HepG2 (cell line): ENCODE measurements at regions not wholly inside any gene's neighbourhood (a gene's known extent, or its start where the extent isn't known, plus 50 kb on each side); places are given as distances from the start of the nearest gene placed in this dataset.

Experiments
- ATAC-seq: fragments of 200-7000 bp; cut with Tn5 transposase; 3 replicates; pipeline ENCODE4 v1.9.1; 2020; ENCODE audit warnings: mild to moderate bottlenecking, moderate library complexity
- BruUV-seq: library from RNA; stranded (reverse); fragments of 400-500 nt; replicated peaks from 2 replicates; lab custom pipeline; 2021; lab: Mats Ljungman, UMichigan
- CTCF ChIA-PET: fragments of 300-600 bp; formaldehyde crosslinking; extraction: SDS; loops from one replicate; lab custom pipeline; 2021; ENCODE audit warnings: low total read pairs, inconsistent platforms, low intra/inter-chr PET ratio; lab: Yijun Ruan, JAX
- POLR2A ChIA-PET: fragments of 350-600 bp; sonication (Branson Sonifier 250); formaldehyde crosslinking; loops from one replicate; lab custom pipeline; 2020; ENCODE audit warnings: antibody characterized with exemption, inconsistent platforms; lab: Yijun Ruan, JAX
- DNase-seq: peaks from one replicate; pipeline ENCODE4 v3.0.0-alpha.2; 2015; ENCODE audit warnings: low spot score
- FAIRE-seq: peaks from 3 replicates; lab custom pipeline; 2011; peaks lifted over from hg19 to GRCh38; lab: Jason Lieb, UNC
- H2AFZ ChIP-seq: one replicate; pipeline ENCODE4 v1.6.1; 2011; ENCODE audit warnings: low read length, inconsistent platforms
- H3K27ac ChIP-seq: fragments of 300-600 bp; 3 replicates; pipeline ENCODE4 v1.8.0; 2011; ENCODE audit warnings: mixed run types, mild to moderate bottlenecking, mixed read lengths, low read length, inconsistent platforms; ENCODE audit not compliant: insufficient read depth; ENCODE audit errors: extremely low read length
- H3K27me3 ChIP-seq, 2 experiments: fragments of 200-600 bp in 1 of 2; 2 replicates in 1 of 2; 3 replicates in 1 of 2; pipeline versions ENCODE4 v1.6.0 to v1.8.0; 2011; ENCODE audit warnings: low read length in 2 of 2, mild to moderate bottlenecking in 2 of 2, moderate library complexity in 2 of 2, inconsistent platforms in 1 of 2; ENCODE audit not compliant: insufficient read depth in 2 of 2, control insufficient read depth in 1 of 2
- H3K36me3 ChIP-seq, 2 experiments: fragments of 200-600 bp in 1 of 2; replicated peaks in 1 of 2; 2 replicates in 1 of 2; 3 replicates in 1 of 2; pipeline versions ENCODE4 v1.5.1 to v1.8.0; 2011; ENCODE audit warnings: low read length in 2 of 2, inconsistent platforms in 1 of 2; ENCODE audit not compliant: insufficient read depth in 2 of 2, control insufficient read depth in 1 of 2
- H3K4me1 ChIP-seq: 2 replicates; pipeline ENCODE4 v1.5.1; 2012; ENCODE audit warnings: low read length, inconsistent platforms; ENCODE audit not compliant: insufficient read depth
- H3K4me2 ChIP-seq: 2 replicates; pipeline ENCODE4 v1.6.0; 2011; ENCODE audit warnings: low read depth, low read length, inconsistent platforms
- H3K4me3 ChIP-seq, 3 experiments: fragments of 200-600 bp in 1 of 3; sonication (generic), shearing (Covaris generic) in 1 of 3; replicated peaks in 1 of 3; 2 replicates each; pipeline ENCODE4 v1.5.1; 2011 to 2016; ENCODE audit warnings: low read length in 3 of 3, inconsistent platforms in 2 of 3, low read depth in 2 of 3, mild to moderate bottlenecking in 2 of 3, control low read depth in 1 of 3, mixed read lengths in 1 of 3; ENCODE audit not compliant: insufficient read depth in 1 of 3
- H3K79me2 ChIP-seq: one replicate; pipeline ENCODE4 v1.6.1; 2011; ENCODE audit warnings: low read length, inconsistent platforms; ENCODE audit not compliant: insufficient read depth
- H3K9ac ChIP-seq: 2 replicates; pipeline ENCODE4 v1.6.0; 2011; ENCODE audit warnings: mild to moderate bottlenecking, low read depth, low read length, inconsistent platforms; ENCODE audit not compliant: insufficient read depth
- H3K9me3 ChIP-seq: 2 replicates; pipeline ENCODE4 v1.5.1; 2012; ENCODE audit warnings: mild to moderate bottlenecking, low read length
- H4K20me1 ChIP-seq: 2 replicates; pipeline ENCODE4 v1.6.0; 2011; ENCODE audit warnings: inconsistent platforms, mild to moderate bottlenecking, low read length, moderate library complexity; ENCODE audit not compliant: insufficient read depth
- ELF3 ChIP-seq: IDR thresholded peaks from 2 replicates; pipeline ENCODE4 v1.6.1; 2016; ENCODE audit warnings: missing genetic modification reagents, missing compliant biosample characterization
- MLLT10 ChIP-seq: sonication (generic); formaldehyde crosslinking; IDR thresholded peaks from 2 replicates; pipeline ENCODE4 v1.4.0; 2020; ENCODE audit warnings: missing genetic modification reagents
- PAF1 ChIP-seq: IDR thresholded peaks from 2 replicates; pipeline ENCODE4 v1.6.1; 2016; ENCODE audit warnings: missing genetic modification reagents, missing compliant biosample characterization
- RFX3 ChIP-seq: IDR thresholded peaks from 2 replicates; pipeline ENCODE4 v1.6.1; 2016; ENCODE audit warnings: missing biosample characterization, missing genetic modification reagents
- TOE1 ChIP-seq: sonication (generic); formaldehyde crosslinking; IDR thresholded peaks from 2 replicates; pipeline ENCODE4 v1.4.0; 2020; ENCODE audit warnings: mild to moderate bottlenecking, missing genetic modification reagents
- ZHX2 ChIP-seq, 2 experiments: sonication (generic) in 1 of 2; formaldehyde crosslinking in 1 of 2; IDR thresholded peaks; 2 replicates each; pipeline versions ENCODE4 v1.6.1 to v1.9.0; 2014 to 2022; ENCODE audit warnings: antibody characterized with exemption in 1 of 2, borderline replicate concordance in 1 of 2, inconsistent platforms in 1 of 2, low read depth in 1 of 2, missing genetic modification reagents in 1 of 2
- ZNF256 ChIP-seq: sonication (generic); formaldehyde crosslinking; conservative IDR thresholded peaks from 2 replicates; pipeline ENCODE4 v1.4.0; 2020; ENCODE audit warnings: missing genetic modification reagents
- ZNF331 ChIP-seq: sonication (generic); formaldehyde crosslinking; IDR thresholded peaks from 2 replicates; pipeline ENCODE4 v1.4.0; 2020; ENCODE audit warnings: missing genetic modification reagents
- ZNF574 ChIP-seq: sonication (generic); formaldehyde crosslinking; IDR thresholded peaks from 2 replicates; pipeline ENCODE4 v1.4.0; 2020; ENCODE audit warnings: missing genetic modification reagents
- ZNF646 ChIP-seq: sonication (generic); formaldehyde crosslinking; IDR thresholded peaks from 2 replicates; pipeline ENCODE4 v1.9.0; 2021; ENCODE audit warnings: mild to moderate bottlenecking, missing genetic modification reagents
- ZNF709 ChIP-seq: sonication (generic); formaldehyde crosslinking; IDR thresholded peaks from 2 replicates; pipeline ENCODE4 v1.5.0; 2020; ENCODE audit warnings: mild to moderate bottlenecking, missing genetic modification reagents
- WGBS: methylation state at CpG from one replicate; pipeline ENCODE4 v1.1.6; 2017; ENCODE audit warnings: low lambda C conversion rate; 5-methylcytosine and 5-hydroxymethylcytosine counted together
- in situ Hi-C: cut with HindIII; loops from 2 replicates; pipeline ENCODE4 v1.10.0; 2017; ENCODE audit warnings: low pct_unique_long_range_greater_than_20kb; ENCODE audit not compliant: extremely low pct_ligation_motif_present
- intact Hi-C: fragments of 100-400 bp; cut with micrococcal nuclease; formaldehyde crosslinking; loops from one replicate; pipeline ENCODE4 v1.10.0; 2022; ENCODE audit not compliant: unreplicated experiment

- H3K4me2 ChIP-seq = no peak overlapping the region
- ATAC-seq = no peak
- ChIA-PET POLR2A (no interaction called here), CTCF (no interaction called here)
- peaks cover 5 to 61% of the 10 kb centered on the region in 2 experiments; a peak in 3 of 5 replicates for H3K27me3 ChIP-seq
- intact Hi-C loops (no loop called here), in situ Hi-C loops (no loop called here)
- no peak for FAIRE-seq
- no peak overlapping the region for H3K27ac ChIP-seq
- H3K79me2 ChIP-seq = no peaks in the 10 kb centered on the region
- H2AFZ ChIP-seq = no peak overlapping the region
- no TSS peak for BruUV-seq
- no peaks in the 10 kb centered on the region for H3K4me1 ChIP-seq
- DNase-seq = no peak
- H4K20me1 ChIP-seq = no peaks in the 10 kb centered on the region
- 14% methylated on average over 8 of the region's 8 CpGs for WGBS
- no peaks in the 10 kb centered on the region for H3K9me3 ChIP-seq
- H3K9ac ChIP-seq = no peak overlapping the region
- H3K4me3 ChIP-seq = no peak overlapping the region
- no peaks in the 10 kb centered on the region for H3K36me3 ChIP-seq
- no peak for TF ChIP-seq TOE1
- TF ChIP-seq ZHX2 (IDR thresholded peaks at IDR 0.05; ENCODE audit: low read depth) = no peak
- TF ChIP-seq ZHX2 (CRISPR knock-in tag; IDR thresholded peaks at IDR 0.05; ENCODE audit: borderline replicate concordance) = no peak
- TF ChIP-seq ZNF256 = no peak
- TF ChIP-seq PAF1 (CRISPR knock-in tag) = no peak
- TF ChIP-seq RFX3 = no peak
- no peak for TF ChIP-seq ZNF331 (CRISPR knock-in tag)
- TF ChIP-seq ZNF646 (CRISPR knock-in tag) = no peak
- TF ChIP-seq ZNF574 (CRISPR knock-in tag) = no peak
- no peak for TF ChIP-seq ZNF709
- no peak for TF ChIP-seq MLLT10 (CRISPR knock-in tag)
- no peak for TF ChIP-seq ELF3 (CRISPR knock-in tag)
Measured at GRCh38 chr2:239678186-239678490, 277.3 kb upstream of the HDAC4 start.
